IMR-90 (cell line): ENCODE measurements at regions not wholly inside any gene's neighbourhood (a gene's known extent, or its start where the extent isn't known, plus 50 kb on each side); places are given as distances from the start of the nearest gene placed in this dataset.
"Not testable (repeated sequence)": the region's sequence is repeated elsewhere in the genome, so short reads cannot be mapped to it uniquely, and the experiment has no call there.

ENCODE experiments used
- ATAC-seq: fragments of 200-7000 bp; cut with Tn5 transposase; 2 replicates; pipeline ENCODE4 v1.9.1; 2020; ENCODE audit warnings: low read depth, mild to moderate bottlenecking, moderate library complexity
- BruUV-seq: library from RNA; stranded (reverse); fragments of 400-500 nt; replicated peaks from 2 replicates; lab custom pipeline; 2021; lab: Mats Ljungman, UMichigan
- CTCF ChIA-PET: fragments of 300-600 bp; formaldehyde crosslinking; extraction: SDS; loops from one replicate; lab custom pipeline; 2021; ENCODE audit warnings: antibody characterized with exemption; lab: Yijun Ruan, JAX
- POLR2A ChIA-PET: fragments of 300-600 bp; sonication (Branson Sonifier 250); formaldehyde crosslinking; loops from one replicate; lab custom pipeline; 2022; ENCODE audit warnings: antibody characterized with exemption; ENCODE audit not compliant: unreplicated experiment; lab: Charles Lee
- DNase-seq: peaks from one replicate; pipeline ENCODE4 v3.0.0; 2013
- H2AFZ ChIP-seq: replicated peaks from 2 replicates; pipeline ENCODE3; 2013; ENCODE audit warnings: low read length, mild to moderate bottlenecking; ENCODE audit not compliant: poor library complexity
- H2AK5ac ChIP-seq: 2 replicates; pipeline ENCODE4 v1.6.1; 2013; ENCODE audit warnings: low read depth, low read length, inconsistent platforms
- H2AK9ac ChIP-seq: replicated peaks from 2 replicates; pipeline ENCODE3; 2013; ENCODE audit warnings: mild to moderate bottlenecking, low read depth, low read length, moderate library complexity; ENCODE audit not compliant: poor library complexity
- H2BK120ac ChIP-seq: 2 replicates; pipeline ENCODE4 v1.6.1; 2013; ENCODE audit warnings: low read depth, low read length, inconsistent platforms
- H2BK15ac ChIP-seq: 3 replicates; pipeline ENCODE4 v1.6.1; 2013; ENCODE audit warnings: low read depth, low read length, inconsistent platforms
- H2BK20ac ChIP-seq: 2 replicates; pipeline ENCODE4 v1.6.1; 2013; ENCODE audit warnings: low read depth, mild to moderate bottlenecking, inconsistent platforms, low read length, moderate library complexity
- H2BK5ac ChIP-seq: 2 replicates; pipeline ENCODE4 v1.6.1; 2013; ENCODE audit warnings: mild to moderate bottlenecking, low read depth, low read length, inconsistent platforms; ENCODE audit not compliant: poor library complexity, severe bottlenecking
- H3K14ac ChIP-seq: replicated peaks from 2 replicates; pipeline ENCODE4 v1.6.1; 2013; ENCODE audit warnings: low read depth, low read length, inconsistent platforms
- H3K18ac ChIP-seq: 2 replicates; pipeline ENCODE4 v1.6.1; 2013; ENCODE audit warnings: low read depth, low read length, control low read depth
- H3K23ac ChIP-seq: 2 replicates; pipeline ENCODE4 v1.6.1; 2013; ENCODE audit warnings: low read depth, low read length, inconsistent platforms
- H3K27ac ChIP-seq: 2 replicates; pipeline ENCODE4 v1.5.1; 2013; ENCODE audit warnings: mild to moderate bottlenecking, control low read depth, low read length; ENCODE audit not compliant: insufficient read depth
- H3K27me3 ChIP-seq: 2 replicates; pipeline ENCODE4 v1.6.1; 2013; ENCODE audit warnings: low read length; ENCODE audit not compliant: control insufficient read depth, insufficient read depth
- H3K36me3 ChIP-seq: 2 replicates; pipeline ENCODE4 v1.6.1; 2013; ENCODE audit warnings: low read length, mixed read lengths; ENCODE audit not compliant: control insufficient read depth, insufficient read depth
- H3K4ac ChIP-seq: 2 replicates; pipeline ENCODE4 v1.6.1; 2013; ENCODE audit warnings: low read depth, low read length, inconsistent platforms
- H3K4me1 ChIP-seq: 2 replicates; pipeline ENCODE4 v1.6.1; 2013; ENCODE audit warnings: low read length, mixed read lengths; ENCODE audit not compliant: control insufficient read depth, insufficient read depth
- H3K4me2 ChIP-seq: 2 replicates; pipeline ENCODE4 v1.6.1; 2013; ENCODE audit warnings: low read depth, mild to moderate bottlenecking, control low read depth, low read length, moderate library complexity
- H3K4me3 ChIP-seq: 2 replicates; pipeline ENCODE4 v1.5.1; 2013; ENCODE audit warnings: low read depth, mild to moderate bottlenecking, control low read depth, low read length, moderate library complexity; ENCODE audit not compliant: insufficient read depth
- H3K56ac ChIP-seq: 2 replicates; pipeline ENCODE4 v1.6.1; 2013; ENCODE audit warnings: low read length, inconsistent platforms; ENCODE audit not compliant: insufficient read depth; ENCODE audit errors: extremely low read depth
- H3K79me1 ChIP-seq, 2 experiments: 2 replicates each; pipeline ENCODE4 v1.6.1; 2013; ENCODE audit warnings: low read length in 2 of 2, inconsistent platforms in 1 of 2, low read depth in 1 of 2
- H3K9ac ChIP-seq: 2 replicates; pipeline ENCODE4 v1.6.1; 2013; ENCODE audit warnings: low read depth, low read length, control low read depth
- H3K9me1 ChIP-seq: 2 replicates; pipeline ENCODE4 v1.6.1; 2013; ENCODE audit warnings: low read length, inconsistent platforms; ENCODE audit not compliant: insufficient read depth
- H3K9me3 ChIP-seq: 2 replicates; pipeline ENCODE4 v1.6.1; 2013; ENCODE audit warnings: low read length; ENCODE audit not compliant: control insufficient read depth, insufficient read depth
- H4K20me1 ChIP-seq: 2 replicates; pipeline ENCODE4 v1.6.1; 2013; ENCODE audit warnings: low read length, inconsistent platforms; ENCODE audit not compliant: insufficient read depth
- H4K5ac ChIP-seq: 2 replicates; pipeline ENCODE4 v1.6.1; 2013; ENCODE audit warnings: mild to moderate bottlenecking, low read depth, low read length, control low read depth
- H4K8ac ChIP-seq, 2 experiments: 2 replicates each; pipeline ENCODE4 v1.6.1; 2013; ENCODE audit warnings: low read depth in 2 of 2, low read length in 2 of 2, control low read depth in 1 of 2, inconsistent platforms in 1 of 2
- H4K91ac ChIP-seq: 2 replicates; pipeline ENCODE4 v1.6.1; 2013; ENCODE audit warnings: low read depth, low read length, inconsistent platforms; ENCODE audit not compliant: insufficient read depth
- MAZ ChIP-seq: IDR thresholded peaks from 2 replicates; pipeline ENCODE4 v1.6.1; 2012; ENCODE audit warnings: low read depth, mild to moderate bottlenecking, low read length, improper control_type of control experiment, moderate library complexity, borderline replicate concordance
- RCOR1 ChIP-seq: IDR thresholded peaks from 2 replicates; pipeline ENCODE4 v1.6.1; 2012; ENCODE audit warnings: mild to moderate bottlenecking, low read length, improper control_type of control experiment; ENCODE audit not compliant: insufficient replicate concordance
- WGBS, 2 experiments: methylation state at CpG; one replicate each; pipeline versions ENCODE4 v1.1.5 to v1.1.7; 2013; ENCODE audit warnings: missing lambda C conversion rate in 2 of 2; ENCODE audit not compliant: insufficient read length in 1 of 2; ENCODE audit errors: extremely low coverage in 2 of 2; 5-methylcytosine and 5-hydroxymethylcytosine counted together
- dilution Hi-C: fragments of 300-500 bp; cut with HindIII; formaldehyde crosslinking; loops from one replicate; pipeline ENCODE4 v1.14.3; 2018; ENCODE audit warnings: low sequenced_read_pairs; ENCODE audit not compliant: unreplicated experiment
- in situ Hi-C: fragments of 300-500 bp; cut with MboI; formaldehyde crosslinking; loops from 3 replicates; pipeline ENCODE4 v1.14.3; 2019; ENCODE audit warnings: low sequenced_read_pairs, inconsistent platforms, mixed read lengths
- intact Hi-C: fragments of 100-400 bp; cut with micrococcal nuclease; formaldehyde crosslinking; loops from 2 replicates; pipeline ENCODE4 v1.10.0; 2022

DNA sequence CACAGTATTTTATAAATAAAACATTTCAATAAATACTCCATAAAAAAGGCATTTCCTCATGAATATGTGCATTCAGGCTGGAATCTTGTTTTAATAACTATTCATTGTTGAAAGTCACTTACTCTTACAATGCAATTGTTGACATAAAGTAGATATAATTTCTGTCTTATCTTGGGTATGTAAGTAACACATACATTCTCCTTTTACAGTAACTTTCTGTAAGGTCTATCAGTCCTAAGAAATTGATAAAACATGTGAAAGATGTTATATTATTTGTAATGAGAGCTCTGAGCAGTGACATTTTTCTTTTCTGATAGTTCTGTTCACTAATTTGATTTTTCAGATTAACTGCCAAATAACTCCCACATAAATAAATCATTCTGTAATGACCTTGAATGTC is 1249.2 kb downstream of the STIM2 start:
- H3K14ac ChIP-seq, result no peak overlapping the region
- H3K27me3 ChIP-seq, result no peaks in the 10 kb centered on the region
- H2AK5ac ChIP-seq, result no peak overlapping the region
- no peak overlapping the region for H2BK15ac ChIP-seq
- no peak overlapping the region for H2BK20ac ChIP-seq
- H3K4ac ChIP-seq, result no peak overlapping the region
- intact Hi-C loops, result no loop called here
- no peak overlapping the region for H3K4me2 ChIP-seq
- no peak overlapping the region for H2AK9ac ChIP-seq
- no peak overlapping the region for H2BK120ac ChIP-seq
- no peaks in the 10 kb centered on the region for H3K9me1 ChIP-seq
- H3K56ac ChIP-seq, result no peak overlapping the region
- no peaks in the 10 kb centered on the region; the same call in 1 of the 2 replicates for H3K9me3 ChIP-seq
- H2AFZ ChIP-seq, result no peak overlapping the region
- no peak overlapping the region for H3K9ac ChIP-seq
- no peak overlapping the region for H4K8ac ChIP-seq
- H4K91ac ChIP-seq, result no peak overlapping the region
- ChIA-PET CTCF (no interaction called here), POLR2A (no interaction called here)
- H3K27ac ChIP-seq, result no peak overlapping the region
- H3K23ac ChIP-seq, result no peak overlapping the region
- no TSS peak for BruUV-seq
- no peaks in the 10 kb centered on the region for H3K79me1 ChIP-seq
- no peaks in the 10 kb centered on the region for H3K36me3 ChIP-seq
- dilution Hi-C loops, result no loop called here
- in situ Hi-C loops, result no loop called here
- H3K4me3 ChIP-seq, result no peak overlapping the region
- no peak overlapping the region for H3K18ac ChIP-seq
- no peak for ATAC-seq
- no peaks in the 10 kb centered on the region for H3K4me1 ChIP-seq
- no peaks in the 10 kb centered on the region for H4K20me1 ChIP-seq
- no peak overlapping the region for H2BK5ac ChIP-seq
- DNase-seq, result no peak
- no peak for TF ChIP-seq MAZ
- no peak for TF ChIP-seq RCOR1
- no peak overlapping the region for H4K5ac ChIP-seq

DNA sequence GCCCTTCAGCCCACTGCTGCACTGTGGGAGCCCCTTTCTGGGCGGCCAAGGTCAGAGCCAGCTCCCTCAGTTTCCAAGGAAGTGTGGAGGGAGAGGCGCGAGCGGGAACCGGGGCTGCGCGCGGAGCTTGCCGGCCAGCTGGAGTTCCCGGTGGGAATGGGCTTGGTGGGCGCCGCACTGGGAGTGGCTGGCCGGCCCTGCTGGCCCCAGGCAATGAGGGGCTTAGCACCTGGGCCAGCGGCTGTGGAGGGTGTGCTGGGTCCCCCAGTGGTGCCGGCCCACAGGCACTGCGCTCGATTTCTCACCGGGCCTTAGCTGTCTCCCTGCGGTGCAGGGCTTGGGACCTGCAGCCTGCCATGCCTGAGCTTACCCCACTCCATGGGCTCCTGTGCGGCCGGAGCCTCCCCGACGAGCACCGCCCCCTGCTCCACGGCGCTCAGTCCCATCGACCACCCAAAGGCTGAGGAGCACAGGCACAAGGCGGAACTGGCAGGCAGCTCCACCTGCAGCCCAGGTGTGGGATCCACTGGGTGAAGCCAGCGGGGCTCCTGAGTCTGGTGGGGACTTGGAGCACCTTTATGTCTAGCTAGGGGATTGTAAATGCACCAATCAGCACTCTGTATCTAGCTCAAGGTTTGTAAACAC is 1252.2 kb downstream of the STIM2 start:
- H3K4me2 ChIP-seq, result not testable (repeated sequence)

More for the DNA sequence above, 1252.2 kb downstream of the STIM2 start:
- H2AK5ac ChIP-seq, ATAC-seq, H3K27ac ChIP-seq, H3K4ac ChIP-seq, H4K5ac ChIP-seq, H4K8ac ChIP-seq, H3K9me1 ChIP-seq, H2AK9ac ChIP-seq, H3K79me1 ChIP-seq, H3K14ac ChIP-seq, H3K36me3 ChIP-seq, H3K4me1 ChIP-seq, H3K18ac ChIP-seq, BruUV-seq, H3K23ac ChIP-seq, H3K56ac ChIP-seq, dilution Hi-C loops, H4K20me1 ChIP-seq, CTCF ChIA-PET, H2BK20ac ChIP-seq, H2BK5ac ChIP-seq, H2BK15ac ChIP-seq, DNase-seq, H2BK120ac ChIP-seq, H3K4me3 ChIP-seq, in situ Hi-C loops, H3K27me3 ChIP-seq, H3K9ac ChIP-seq, H3K9me3 ChIP-seq, intact Hi-C loops, POLR2A ChIA-PET, H2AFZ ChIP-seq, H4K91ac ChIP-seq: not testable (repeated sequence)
- WGBS, 2 experiments, result 97% methylated on average over 9 of the region's 29 CpGs; no CpG with 5 or more reads in 1 of the 2 experiments
